ENCODE measurements at regions not wholly inside any gene's neighbourhood (a gene's known extent, or its start where the extent isn't known, plus 50 kb on each side); places are given as distances from the start of the nearest gene placed in this dataset.

GRCh38 chrX:151082077-151082948 is 94.1 kb upstream of the GPR50 start:
- Histone ChIP-seq H2AFZ (ENCODE audit: insufficient read depth, low read depth, low read length, poor library complexity, severe bottlenecking) (peak overlapping the region; percentile 66), H3K36me3 (replicated peaks in 1 of 2; ENCODE audit: control insufficient read depth in 1 of 2, insufficient read depth in 2 of 2, low read length in 2 of 2) (no peaks in the 10 kb centered on the region), H3K27me3 (ENCODE audit: control insufficient read depth in 2 of 2, insufficient read depth in 2 of 2, low read length in 2 of 2) (peaks cover 0 to 7% of the 10 kb centered on the region in 2 donors), H4K20me1 (ENCODE audit: insufficient read depth, low read length) (no peaks in the 10 kb centered on the region), H3K4me3 (replicated peaks in 1 of 3; ENCODE audit: low read depth in 2 of 3, low read length in 3 of 3) (no peak overlapping the region), H3K9me3 (replicated peaks in 1 of 2; ENCODE audit: control insufficient read depth in 1 of 2, insufficient read depth in 1 of 2, low read length in 2 of 2) (no peaks in the 10 kb centered on the region), H3K4me1 (ENCODE audit: control insufficient read depth in 1 of 2, insufficient read depth in 2 of 2, low read length in 2 of 2) (peaks cover 5% of the 10 kb centered on the region in 2 donors), H3K27ac (ENCODE audit: low read depth in 1 of 2, low read length in 2 of 2) (no peak overlapping the region), H3K79me2 (ENCODE audit: insufficient read depth, low read length) (no peaks in the 10 kb centered on the region), H3K4me2 (replicated peaks; ENCODE audit: extremely low read depth, low read length, poor library complexity, severe bottlenecking) (peak overlapping the region; percentile 23), H3K9ac (ENCODE audit: insufficient read depth, low read length, poor library complexity, severe bottlenecking) (no peak overlapping the region)
- Mint-ChIP-seq H3K9me3 (no peaks in the 10 kb centered on the region), H3K27ac (peak overlapping the region in 1 of 7 donors; percentile 10), H3K27me3 (ENCODE audit: low read depth in 3 of 3) (peaks cover 9 to 25% (median 11%) of the 10 kb centered on the region in 3 donors), H3K36me3 (no peaks in the 10 kb centered on the region), H3K4me3 (peak overlapping the region in 1 of 2 donors; percentile 80), H3K4me1 (peaks cover 7% of the 10 kb centered on the region)
- peak; percentile 18 to 32 (median 27) for DNase-seq
- 8% methylated on average over 33 of the region's 41 CpGs for WGBS (ENCODE audit: insufficient coverage)
- intact Hi-C loops (cut with micrococcal nuclease): loop anchor here (2.0 to 5.0 kb wide), 2 partner anchors 50 to 310 kb away; no protein-coding TSS in a partner anchor
- TF ChIP-seq, protein P1, sequence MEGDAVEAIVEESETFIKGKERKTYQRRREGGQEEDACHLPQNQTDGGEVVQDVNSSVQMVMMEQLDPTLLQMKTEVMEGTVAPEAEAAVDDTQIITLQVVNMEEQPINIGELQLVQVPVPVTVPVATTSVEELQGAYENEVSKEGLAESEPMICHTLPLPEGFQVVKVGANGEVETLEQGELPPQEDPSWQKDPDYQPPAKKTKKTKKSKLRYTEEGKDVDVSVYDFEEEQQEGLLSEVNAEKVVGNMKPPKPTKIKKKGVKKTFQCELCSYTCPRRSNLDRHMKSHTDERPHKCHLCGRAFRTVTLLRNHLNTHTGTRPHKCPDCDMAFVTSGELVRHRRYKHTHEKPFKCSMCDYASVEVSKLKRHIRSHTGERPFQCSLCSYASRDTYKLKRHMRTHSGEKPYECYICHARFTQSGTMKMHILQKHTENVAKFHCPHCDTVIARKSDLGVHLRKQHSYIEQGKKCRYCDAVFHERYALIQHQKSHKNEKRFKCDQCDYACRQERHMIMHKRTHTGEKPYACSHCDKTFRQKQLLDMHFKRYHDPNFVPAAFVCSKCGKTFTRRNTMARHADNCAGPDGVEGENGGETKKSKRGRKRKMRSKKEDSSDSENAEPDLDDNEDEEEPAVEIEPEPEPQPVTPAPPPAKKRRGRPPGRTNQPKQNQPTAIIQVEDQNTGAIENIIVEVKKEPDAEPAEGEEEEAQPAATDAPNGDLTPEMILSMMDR (IDR thresholded peaks at IDR 0.05): peak; percentile 77

- Histone ChIP-seq H3K79me2 (ENCODE audit: insufficient read depth, low read length) (no peaks in the 10 kb centered on the region), H2AFZ (ENCODE audit: insufficient read depth, low read depth, low read length, poor library complexity, severe bottlenecking) (no peak overlapping the region), H3K9me3 (replicated peaks in 1 of 2; ENCODE audit: control insufficient read depth in 1 of 2, insufficient read depth in 1 of 2, low read length in 2 of 2) (no peaks in the 10 kb centered on the region), H3K27me3 (ENCODE audit: control insufficient read depth in 2 of 2, insufficient read depth in 2 of 2, low read length in 2 of 2) (peaks cover 7% of the 10 kb centered on the region in 2 donors), H3K27ac (ENCODE audit: low read depth in 1 of 2, low read length in 2 of 2) (no peak overlapping the region), H3K36me3 (replicated peaks in 1 of 2; ENCODE audit: control insufficient read depth in 1 of 2, insufficient read depth in 2 of 2, low read length in 2 of 2) (no peaks in the 10 kb centered on the region), H3K4me3 (replicated peaks in 1 of 3; ENCODE audit: low read depth in 2 of 3, low read length in 3 of 3) (no peak overlapping the region), H4K20me1 (ENCODE audit: insufficient read depth, low read length) (no peaks in the 10 kb centered on the region), H3K9ac (ENCODE audit: insufficient read depth, low read length, poor library complexity, severe bottlenecking) (no peak overlapping the region), H3K4me2 (replicated peaks; ENCODE audit: extremely low read depth, low read length, poor library complexity, severe bottlenecking) (no peak overlapping the region), H3K4me1 (ENCODE audit: control insufficient read depth in 1 of 2, insufficient read depth in 2 of 2, low read length in 2 of 2) (peaks cover 5% of the 10 kb centered on the region in 2 donors)
- no peaks in the 10 kb centered on the region for H3K9me3 Mint-ChIP-seq
- H3K27ac Mint-ChIP-seq: no peak overlapping the region
- intact Hi-C loops (cut with micrococcal nuclease): loop anchor here in 1 of 2 donors (5.0 kb wide), 1 partner anchor 52 kb away; no protein-coding TSS in a partner anchor
- H3K4me1 Mint-ChIP-seq: peaks cover 7% of the 10 kb centered on the region
- peaks cover 8 to 25% (median 9%) of the 10 kb centered on the region in 3 donors for H3K27me3 Mint-ChIP-seq (ENCODE audit: low read depth in 3 of 3)
- WGBS (ENCODE audit: insufficient coverage): no CpG with 5 or more reads among the region's 1 CpG
- TF ChIP-seq, protein P1 (IDR thresholded peaks at IDR 0.05): no peak
- no peak for DNase-seq
- H3K4me3 Mint-ChIP-seq: no peak overlapping the region
- no peaks in the 10 kb centered on the region for H3K36me3 Mint-ChIP-seq
Observed at GRCh38 chrX:151084454-151084853, 91.9 kb upstream of the GPR50 start.
